ENCODE measurements at regions not wholly inside any gene's neighbourhood (a gene's known extent, or its start where the extent isn't known, plus 50 kb on each side); places are given as distances from the start of the nearest gene placed in this dataset.

- no peak overlapping the region for H3K27ac Mint-ChIP-seq
- POLR2A ChIA-PET: no interaction called here
- H3K4me3 Mint-ChIP-seq: no peak overlapping the region
- Histone ChIP-seq H3K27ac (ENCODE audit: low read depth, low read length) (no peak overlapping the region), H3K4me3 (ENCODE audit: low read length) (no peak overlapping the region), H3K27me3 (ENCODE audit: control insufficient read depth in 2 of 2, insufficient read depth in 2 of 2, low read length in 2 of 2) (no peaks in the 10 kb centered on the region), H3K4me1 (ENCODE audit: control insufficient read depth in 2 of 2, insufficient read depth in 2 of 2, low read length in 2 of 2) (no peaks in the 10 kb centered on the region), H3K36me3 (ENCODE audit: control insufficient read depth in 2 of 3, insufficient read depth in 3 of 3, low read length in 3 of 3) (no peaks in the 10 kb centered on the region), H3K9me3 (ENCODE audit: control insufficient read depth in 2 of 3, low read length in 3 of 3) (no peaks in the 10 kb centered on the region)
- ATAC-seq (no peak), DNase-seq (no peak)
- H3K36me3 Mint-ChIP-seq: no peaks in the 10 kb centered on the region
- CTCF ChIA-PET: no interaction called here
- intact Hi-C loops (cut with micrococcal nuclease): loop anchor here in 1 of 2 donors (10.0 kb wide), 1 partner anchor 701 kb away; no protein-coding TSS in a partner anchor
- H3K27me3 Mint-ChIP-seq: no peaks in the 10 kb centered on the region
- H3K4me1 Mint-ChIP-seq: no peaks in the 10 kb centered on the region
- peaks cover 0 to 5% (median 0%) of the 10 kb centered on the region in 11 donors for H3K9me3 Mint-ChIP-seq
These were observed 1388.3 kb upstream of the ACO1 start for GRCh38 chr9:30995956-30996738.

GRCh38 chr9:30996761-30997160, 1387.7 kb upstream of the ACO1 start:
- H3K27ac ChIP-seq (ENCODE audit: low read depth, low read length): no peak overlapping the region
- H3K4me1 ChIP-seq (ENCODE audit: control insufficient read depth in 2 of 2, insufficient read depth in 2 of 2, low read length in 2 of 2): no peaks in the 10 kb centered on the region
- H3K9me3 Mint-ChIP-seq: peaks cover 0 to 5% (median 1%) of the 10 kb centered on the region in 11 donors
- H3K9me3 ChIP-seq (ENCODE audit: control insufficient read depth in 2 of 3, low read length in 3 of 3): no peaks in the 10 kb centered on the region
- CTCF ChIA-PET: no interaction called here
- no peak overlapping the region for H3K4me3 Mint-ChIP-seq
- no peaks in the 10 kb centered on the region for H3K4me1 Mint-ChIP-seq
- ATAC-seq: no peak
- no peak overlapping the region for H3K27ac Mint-ChIP-seq
- DNase-seq: no peak
- no peaks in the 10 kb centered on the region for H3K27me3 Mint-ChIP-seq
- intact Hi-C loops (cut with micrococcal nuclease): loop anchor here in 1 of 2 donors (10.0 kb wide), 1 partner anchor 702 kb away; no protein-coding TSS in a partner anchor
- POLR2A ChIA-PET: no interaction called here
- no peaks in the 10 kb centered on the region for H3K36me3 ChIP-seq (ENCODE audit: control insufficient read depth in 2 of 3, insufficient read depth in 3 of 3, low read length in 3 of 3)
- no peaks in the 10 kb centered on the region for H3K27me3 ChIP-seq (ENCODE audit: control insufficient read depth in 2 of 2, insufficient read depth in 2 of 2, low read length in 2 of 2)
- no peaks in the 10 kb centered on the region for H3K36me3 Mint-ChIP-seq
- no peak overlapping the region for H3K4me3 ChIP-seq (ENCODE audit: low read length)

- ATAC-seq (no peak), DNase-seq (no peak)
- Mint-ChIP-seq H3K27ac (no peak overlapping the region), H3K9me3 (peaks cover 0 to 8% (median 5%) of the 10 kb centered on the region in 11 donors), H3K27me3 (peaks cover 0 to 4% (median 0%) of the 10 kb centered on the region in 5 donors), H3K36me3 (no peaks in the 10 kb centered on the region), H3K4me1 (no peaks in the 10 kb centered on the region), H3K4me3 (no peak overlapping the region)
- no peaks in the 10 kb centered on the region for H3K36me3 ChIP-seq (ENCODE audit: control insufficient read depth in 2 of 3, insufficient read depth in 3 of 3, low read length in 3 of 3)
- POLR2A ChIA-PET: no interaction called here
- no peak overlapping the region for H3K4me3 ChIP-seq (ENCODE audit: low read length)
- intact Hi-C loops (cut with micrococcal nuclease): loop anchor here in 1 of 2 donors (10.0 kb wide), 1 partner anchor 702 kb away; no protein-coding TSS in a partner anchor
- H3K9me3 ChIP-seq (ENCODE audit: control insufficient read depth in 2 of 3, low read length in 3 of 3): no peaks in the 10 kb centered on the region
- H3K27ac ChIP-seq (ENCODE audit: low read depth, low read length): no peak overlapping the region
- CTCF ChIA-PET: no interaction called here
- no peaks in the 10 kb centered on the region for H3K27me3 ChIP-seq (ENCODE audit: control insufficient read depth in 2 of 2, insufficient read depth in 2 of 2, low read length in 2 of 2)
- H3K4me1 ChIP-seq (ENCODE audit: control insufficient read depth in 2 of 2, insufficient read depth in 2 of 2, low read length in 2 of 2): no peaks in the 10 kb centered on the region
These were observed 1387.2 kb upstream of the ACO1 start for GRCh38 chr9:30997291-30997690.

GRCh38 chr9:31005086-31005665, 1379.3 kb upstream of the ACO1 start:
- peaks cover 0 to 4% (median 0%) of the 10 kb centered on the region in 5 donors for H3K36me3 Mint-ChIP-seq
- no peaks in the 10 kb centered on the region for H3K4me1 ChIP-seq (ENCODE audit: control insufficient read depth in 2 of 2, insufficient read depth in 2 of 2, low read length in 2 of 2)
- H3K36me3 ChIP-seq (ENCODE audit: control insufficient read depth in 2 of 3, insufficient read depth in 3 of 3, low read length in 3 of 3): no peaks in the 10 kb centered on the region
- H3K27ac Mint-ChIP-seq: no peak overlapping the region
- H3K4me1 Mint-ChIP-seq: no peaks in the 10 kb centered on the region
- POLR2A ChIA-PET: no interaction called here
- H3K9me3 ChIP-seq (ENCODE audit: control insufficient read depth in 2 of 3, low read length in 3 of 3): no peaks in the 10 kb centered on the region
- intact Hi-C loops (cut with micrococcal nuclease): no loop called here
- H3K27me3 Mint-ChIP-seq: peaks cover 0 to 16% (median 8%) of the 10 kb centered on the region in 5 donors
- CTCF ChIA-PET: interaction anchor here (0.6 kb wide), 1 partner anchor 115 kb away, joined by 3 read pairs; no protein-coding TSS in a partner anchor
- H3K27me3 ChIP-seq (ENCODE audit: control insufficient read depth in 2 of 2, insufficient read depth in 2 of 2, low read length in 2 of 2): no peaks in the 10 kb centered on the region
- DNase-seq: no peak
- H3K27ac ChIP-seq (ENCODE audit: low read depth, low read length): no peak overlapping the region
- ATAC-seq: no peak
- H3K4me3 Mint-ChIP-seq: no peak overlapping the region
- no peak overlapping the region for H3K4me3 ChIP-seq (ENCODE audit: low read length)
- peaks cover 0 to 22% (median 10%) of the 10 kb centered on the region in 11 donors for H3K9me3 Mint-ChIP-seq

- Histone ChIP-seq H3K9me3 (ENCODE audit: control insufficient read depth in 2 of 3, low read length in 3 of 3) (no peaks in the 10 kb centered on the region), H3K27me3 (ENCODE audit: control insufficient read depth in 2 of 2, insufficient read depth in 2 of 2, low read length in 2 of 2) (no peaks in the 10 kb centered on the region), H3K36me3 (ENCODE audit: control insufficient read depth in 2 of 3, insufficient read depth in 3 of 3, low read length in 3 of 3) (no peaks in the 10 kb centered on the region), H3K4me1 (ENCODE audit: control insufficient read depth in 2 of 2, insufficient read depth in 2 of 2, low read length in 2 of 2) (no peaks in the 10 kb centered on the region), H3K27ac (ENCODE audit: low read depth, low read length) (no peak overlapping the region), H3K4me3 (ENCODE audit: low read length) (no peak overlapping the region)
- Mint-ChIP-seq H3K4me3 (no peak overlapping the region), H3K27ac (no peak overlapping the region), H3K36me3 (no peaks in the 10 kb centered on the region), H3K27me3 (no peaks in the 10 kb centered on the region), H3K4me1 (no peaks in the 10 kb centered on the region), H3K9me3 (peaks cover 0 to 10% (median 0%) of the 10 kb centered on the region in 11 donors)
- CTCF ChIA-PET: no interaction called here
- intact Hi-C loops (cut with micrococcal nuclease): no loop called here
- POLR2A ChIA-PET: interaction anchor here (0.6 kb wide), 1 partner anchor 668 kb away, joined by 4 read pairs; no protein-coding TSS in a partner anchor
- DNase-seq: no peak
- ATAC-seq: no peak
These were observed 1371.1 kb upstream of the ACO1 start for GRCh38 chr9:31013371-31013770.

GRCh38 chr9:31023847-31024246, 1360.6 kb upstream of the ACO1 start:
- CTCF ChIA-PET: interaction anchor here (0.6 kb wide), 1 partner anchor 674 kb away, joined by 3 read pairs; no protein-coding TSS in a partner anchor
- Mint-ChIP-seq H3K27me3 (peaks cover 0 to 6% (median 0%) of the 10 kb centered on the region in 5 donors), H3K27ac (no peak overlapping the region), H3K4me3 (no peak overlapping the region), H3K9me3 (no peaks in the 10 kb centered on the region), H3K4me1 (no peaks in the 10 kb centered on the region), H3K36me3 (no peaks in the 10 kb centered on the region)
- Histone ChIP-seq H3K27ac (ENCODE audit: low read depth, low read length) (no peak overlapping the region), H3K9me3 (ENCODE audit: control insufficient read depth in 2 of 3, low read length in 3 of 3) (no peaks in the 10 kb centered on the region), H3K4me1 (ENCODE audit: control insufficient read depth in 2 of 2, insufficient read depth in 2 of 2, low read length in 2 of 2) (no peaks in the 10 kb centered on the region), H3K36me3 (ENCODE audit: control insufficient read depth in 2 of 3, insufficient read depth in 3 of 3, low read length in 3 of 3) (no peaks in the 10 kb centered on the region), H3K4me3 (ENCODE audit: low read length) (no peak overlapping the region), H3K27me3 (ENCODE audit: control insufficient read depth in 2 of 2, insufficient read depth in 2 of 2, low read length in 2 of 2) (no peaks in the 10 kb centered on the region)
- POLR2A ChIA-PET: no interaction called here
- no peak for DNase-seq
- ATAC-seq: no peak
- intact Hi-C loops (cut with micrococcal nuclease): no loop called here
